GM12891 (cell line): ENCODE measurements at regions not wholly inside any gene's neighbourhood (a gene's known extent, or its start where the extent isn't known, plus 50 kb on each side); places are given as distances from the start of the nearest gene placed in this dataset.

Source experiments
- DNase-seq: peaks from one replicate; pipeline ENCODE4 v3.0.0; 2011; ENCODE audit warnings: low spot score; ENCODE audit not compliant: insufficient read length
- FAIRE-seq: peaks from 2 replicates; lab custom pipeline; 2011; peaks lifted over from hg19 to GRCh38; lab: Jason Lieb, UNC
- PAX5 ChIP-seq: IDR thresholded peaks from 2 replicates; pipeline ENCODE4 v1.6.1; 2011; ENCODE audit warnings: low read length, moderate library complexity, mild to moderate bottlenecking; ENCODE audit not compliant: insufficient read depth, severe bottlenecking
- POLR2A ChIP-seq: IDR thresholded peaks from 2 replicates; pipeline ENCODE4 v1.6.1; 2011; ENCODE audit warnings: low read depth, low read length, control low read depth
- POLR2AphosphoS5 ChIP-seq: IDR thresholded peaks from 2 replicates; pipeline ENCODE4 v1.6.1; 2011; ENCODE audit warnings: low read depth, low read length, control low read depth
- POU2F2 ChIP-seq: IDR thresholded peaks from 2 replicates; pipeline ENCODE4 v1.6.1; 2011; ENCODE audit warnings: low read depth, mild to moderate bottlenecking, control low read depth, low read length, moderate library complexity
- SPI1 ChIP-seq: IDR thresholded peaks from 2 replicates; pipeline ENCODE4 v1.6.1; 2011; ENCODE audit warnings: low read depth, low read length, control low read depth
- TAF1 ChIP-seq: IDR thresholded peaks from 2 replicates; pipeline ENCODE4 v1.6.1; 2011; ENCODE audit warnings: low read depth, low read length, control low read depth

DNA sequence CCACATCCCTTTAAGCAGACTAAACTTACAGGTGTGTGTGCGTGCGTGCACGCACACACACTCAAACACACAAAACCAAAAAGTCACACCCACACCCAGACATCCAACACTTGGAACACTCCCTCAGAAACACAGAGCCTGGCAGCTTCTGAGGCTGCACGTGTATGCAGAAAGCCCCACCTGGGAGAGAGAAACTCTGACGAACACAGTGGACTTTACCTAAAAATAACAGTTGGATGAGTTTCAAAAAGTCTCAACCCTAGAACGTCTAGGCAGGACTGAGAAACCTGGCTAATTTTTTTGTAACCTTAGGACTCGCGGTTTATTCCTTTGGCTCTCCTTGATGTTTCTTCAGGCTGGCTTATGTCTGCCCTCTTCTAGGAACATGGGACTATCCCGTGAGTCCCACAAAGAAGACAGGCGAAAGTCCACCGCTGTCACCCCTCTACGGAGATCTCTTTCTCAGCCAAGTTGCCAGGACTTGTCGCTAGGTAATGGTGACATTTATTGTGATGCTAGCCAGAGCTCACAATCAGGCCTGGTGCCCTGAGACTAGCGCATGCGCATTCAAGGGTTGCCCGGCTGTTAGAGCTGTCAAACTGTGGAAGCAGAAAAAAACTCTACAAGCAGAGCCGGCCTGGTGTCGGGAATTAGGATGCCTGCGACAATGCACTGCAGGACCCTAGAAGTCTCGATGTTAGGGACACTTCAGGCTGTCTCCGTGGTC is 595.8 kb upstream of the TSPY4 start:
- no peak for FAIRE-seq

DNA sequence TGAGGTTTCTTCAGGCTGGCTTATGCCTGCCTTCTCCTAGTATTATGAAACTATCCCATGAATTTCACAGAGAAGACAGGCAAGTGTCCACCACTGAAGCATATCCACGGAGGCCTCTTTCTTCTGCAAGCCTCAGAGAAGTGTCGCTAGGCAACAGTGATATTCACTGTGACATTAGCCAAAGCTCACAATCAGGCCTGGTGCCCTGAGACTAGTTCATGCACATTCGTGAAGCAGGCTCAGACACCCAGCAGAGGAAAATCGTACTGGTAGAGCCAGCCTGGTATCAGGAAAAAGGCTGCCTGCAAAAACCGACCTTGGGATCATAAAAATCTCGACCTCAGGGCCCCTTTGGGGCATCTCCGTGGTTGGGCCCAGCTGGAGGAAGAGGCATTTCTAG is 573.1 kb upstream of the TSPY4 start:
- DNase-seq (no peak), FAIRE-seq (no peak)
- TF ChIP-seq SPI1, result no peak
- no peak for TF ChIP-seq TAF1
- no peak for TF ChIP-seq PAX5
- no peak for TF ChIP-seq POU2F2

More for the DNA sequence above, 595.8 kb upstream of the TSPY4 start:
- no peak for TF ChIP-seq POU2F2
- TF ChIP-seq POLR2A, result no peak
- TF ChIP-seq PAX5, result no peak
- no peak for TF ChIP-seq POLR2AphosphoS5
- no peak for TF ChIP-seq SPI1
- TF ChIP-seq TAF1, result no peak
- DNase-seq, result no peak

DNA sequence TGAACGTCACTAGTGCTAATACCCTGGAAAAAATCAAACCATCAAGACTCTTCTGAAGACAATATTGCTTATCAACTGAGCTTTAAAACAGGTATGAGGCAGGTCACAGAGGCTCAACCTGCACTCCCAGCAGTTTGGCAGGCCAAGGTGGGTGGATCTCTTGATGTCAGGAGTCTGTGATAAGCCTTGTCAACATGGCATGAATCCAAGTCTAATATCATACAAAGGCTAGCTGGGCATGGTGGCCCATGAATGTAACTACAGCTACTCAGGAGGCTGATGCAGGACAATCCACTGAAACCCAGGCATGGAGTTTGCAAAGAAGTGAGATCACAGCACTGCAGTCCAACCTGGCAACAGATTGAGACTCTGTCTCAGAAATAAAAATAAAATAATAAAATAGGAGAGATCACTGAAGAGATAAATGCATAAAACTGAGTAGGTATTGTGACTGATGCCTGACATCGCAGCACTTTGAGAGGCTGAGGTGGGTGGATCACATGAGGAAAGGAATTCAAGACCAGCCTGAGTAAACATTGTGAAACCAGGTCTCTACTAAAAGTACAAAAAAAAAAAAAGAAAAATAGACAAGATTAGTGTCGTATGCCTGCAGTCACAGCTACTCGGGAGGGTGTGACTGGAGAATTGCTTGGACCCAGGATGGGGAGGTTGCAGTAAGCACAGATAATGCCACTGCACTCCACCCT is 555.9 kb upstream of the TSPY4 start:
- TF ChIP-seq POLR2AphosphoS5, result no peak
- FAIRE-seq (no peak), DNase-seq (no peak)

DNA sequence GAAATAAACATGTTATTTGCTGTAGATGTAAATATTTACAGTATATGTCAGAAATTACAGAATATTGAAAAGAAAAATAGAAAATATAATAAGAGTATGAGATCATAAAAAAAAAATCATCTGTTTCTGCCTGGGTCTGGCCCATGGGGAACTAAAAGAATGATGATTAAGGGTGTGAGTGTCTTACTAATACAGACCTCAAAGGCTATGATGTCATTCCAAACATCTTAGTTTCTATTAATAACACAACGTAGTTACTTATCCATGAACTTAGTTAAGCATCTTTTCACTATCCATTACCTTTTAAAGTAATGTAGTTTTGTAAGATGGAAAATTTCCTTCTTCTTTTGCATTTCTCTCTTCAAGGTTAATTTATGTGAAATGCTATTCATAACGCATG is 542.7 kb upstream of the TSPY4 start:
- FAIRE-seq (no peak), DNase-seq (no peak)
- TF ChIP-seq PAX5 (no peak), POU2F2 (no peak), POLR2AphosphoS5 (no peak), POLR2A (no peak), SPI1 (no peak), TAF1 (no peak)

DNA sequence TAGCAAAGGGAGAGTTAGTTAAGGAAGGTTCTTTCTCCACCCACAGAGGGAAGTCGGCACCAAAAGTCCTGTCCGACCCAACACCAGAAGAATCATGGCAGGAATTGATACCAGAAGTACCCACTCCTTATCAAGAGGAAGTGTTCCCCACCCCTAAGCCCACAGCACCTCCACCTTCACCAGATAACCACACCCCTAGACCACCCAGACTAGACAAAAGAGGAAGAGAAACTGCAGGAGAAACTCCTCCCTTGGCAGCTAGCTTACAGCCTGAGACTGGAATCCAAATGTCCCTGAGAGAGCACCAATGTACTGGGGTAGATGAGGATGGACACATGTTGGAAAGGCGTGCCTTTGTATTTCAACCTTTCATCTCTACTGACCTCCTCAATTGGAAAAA is 532.9 kb upstream of the TSPY4 start:
- DNase-seq, result no peak
- no peak for TF ChIP-seq PAX5
- TF ChIP-seq SPI1, result peak; percentile 58; the same call in 1 of the 2 replicates
- FAIRE-seq, result no peak

DNA sequence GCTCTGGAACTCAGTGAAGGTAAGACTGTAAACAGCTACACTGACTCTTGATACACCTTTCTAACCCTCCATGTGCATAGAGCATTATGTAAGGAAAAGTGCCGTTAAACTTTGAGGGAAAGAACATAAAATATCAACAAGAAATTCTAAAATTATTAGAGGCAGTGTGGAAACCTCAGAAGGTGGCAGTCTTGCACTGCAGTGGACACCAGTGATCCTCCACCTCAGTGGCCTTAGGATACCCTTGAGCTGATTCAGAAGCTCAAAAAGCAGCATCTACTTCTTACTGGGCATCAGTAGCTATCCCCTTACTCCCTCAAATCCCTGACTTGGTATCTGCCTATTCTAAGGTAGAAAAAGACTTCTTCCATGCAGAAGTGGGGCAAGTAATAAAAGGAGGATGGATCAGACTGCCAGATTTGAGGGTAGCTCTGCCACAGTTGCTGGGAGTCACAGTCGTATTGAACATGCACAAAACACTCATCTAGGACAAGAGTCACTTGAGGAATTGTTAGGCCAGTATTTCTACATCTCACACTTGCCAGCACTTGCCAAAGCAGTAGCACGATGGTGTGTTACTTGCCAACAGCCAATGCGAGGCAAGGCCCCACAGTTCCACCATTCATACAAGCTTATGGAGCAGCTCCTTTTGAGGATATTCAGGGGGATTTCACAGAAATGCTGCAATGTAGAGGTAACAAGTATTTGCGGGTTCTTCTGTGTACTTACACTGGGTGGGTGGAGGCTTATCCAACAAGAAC is 529.4 kb upstream of the TSPY4 start:
- TF ChIP-seq PAX5 (no peak), SPI1 (no peak), POLR2A (no peak), POU2F2 (no peak), POLR2AphosphoS5 (no peak), TAF1 (no peak)
- FAIRE-seq (no peak), DNase-seq (no peak)

DNA sequence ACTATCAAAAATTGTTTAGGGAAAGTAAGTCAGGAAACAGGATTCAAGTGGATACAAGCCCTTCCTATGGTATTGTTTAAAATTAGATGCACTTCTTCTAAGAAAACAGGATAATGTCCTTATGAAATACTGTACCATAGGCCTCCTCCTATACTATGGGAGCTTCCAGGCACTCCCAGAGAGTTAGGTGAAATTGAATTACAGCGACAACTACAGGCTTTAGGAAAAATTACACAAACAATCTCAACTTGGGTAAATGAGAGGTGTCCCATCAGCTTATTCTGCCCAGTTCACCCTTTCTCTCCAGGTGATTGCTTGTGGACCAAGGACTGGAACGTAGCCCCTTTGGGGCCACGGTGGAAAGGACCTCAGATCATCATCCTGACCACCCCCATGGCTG is 528.7 kb upstream of the TSPY4 start:
- DNase-seq, result no peak
- no peak for FAIRE-seq
- no peak for TF ChIP-seq POU2F2
- TF ChIP-seq SPI1, result no peak
- TF ChIP-seq TAF1, result no peak
- TF ChIP-seq PAX5, result no peak
- TF ChIP-seq POLR2AphosphoS5, result no peak
- no peak for TF ChIP-seq POLR2A

DNA sequence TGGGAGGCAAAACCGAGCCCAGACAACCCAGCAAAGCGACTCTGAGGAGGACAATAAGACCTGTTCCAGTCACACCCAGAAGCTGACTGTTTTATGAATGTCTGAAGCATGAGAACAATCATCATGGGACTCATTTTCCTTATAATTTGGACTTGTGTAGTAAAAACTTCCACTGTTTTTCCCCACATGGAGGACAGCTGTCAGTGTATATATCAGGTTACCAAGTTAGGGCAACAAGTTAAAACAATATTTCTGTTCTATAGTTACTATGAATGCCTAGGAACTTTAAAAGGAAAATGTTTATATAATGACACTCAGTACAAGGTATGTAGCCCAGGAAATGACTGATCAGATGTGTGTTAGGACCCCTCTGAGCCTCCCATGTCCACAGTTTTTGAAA is 528.2 kb upstream of the TSPY4 start:
- FAIRE-seq (no peak), DNase-seq (no peak)
- TF ChIP-seq TAF1 (no peak), POLR2A (no peak), PAX5 (no peak), SPI1 (no peak)

DNA sequence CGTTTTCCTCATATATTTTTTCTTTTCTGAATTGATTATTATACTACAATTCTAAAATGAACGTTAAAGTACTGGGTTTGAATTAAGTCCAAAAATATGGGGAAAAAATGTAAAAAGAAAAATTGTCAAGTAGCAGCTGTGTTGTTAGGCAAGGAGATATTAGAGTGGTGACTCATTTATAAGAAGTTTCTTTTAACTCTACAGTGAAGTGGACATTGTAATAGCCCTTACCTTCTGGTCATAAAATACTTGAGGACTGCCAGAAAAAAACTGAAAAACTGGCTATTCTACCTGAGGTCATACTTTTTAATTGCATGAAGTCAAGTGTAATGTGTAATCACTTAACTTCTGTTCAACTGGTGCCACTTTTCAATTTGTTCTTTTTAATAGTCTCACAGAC is 523.1 kb upstream of the TSPY4 start:
- no peak for FAIRE-seq
- DNase-seq, result no peak
- TF ChIP-seq TAF1 (no peak), SPI1 (no peak), POLR2AphosphoS5 (no peak), POU2F2 (no peak), PAX5 (no peak), POLR2A (no peak)

DNA sequence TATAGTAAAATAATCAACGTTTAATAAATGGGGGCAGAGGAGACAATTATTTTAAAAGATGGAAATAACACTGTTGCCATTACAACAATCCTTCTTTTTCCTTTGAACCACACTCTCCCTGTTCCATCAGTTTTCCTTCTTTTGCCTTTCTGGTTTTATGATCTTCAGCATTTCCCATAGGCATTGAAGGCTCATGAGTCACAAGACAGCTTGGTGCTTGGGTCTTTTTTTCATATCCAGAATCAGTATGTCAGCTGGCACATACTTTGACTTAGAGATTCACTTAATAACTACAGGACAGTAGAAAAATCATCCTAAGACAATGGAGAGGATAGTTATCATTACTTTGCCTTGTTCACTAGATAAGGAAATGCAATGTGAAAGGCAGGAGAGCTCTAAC is 521.6 kb upstream of the TSPY4 start:
- TF ChIP-seq POLR2A (no peak), SPI1 (no peak), POLR2AphosphoS5 (no peak), PAX5 (no peak), POU2F2 (no peak)
- FAIRE-seq (no peak), DNase-seq (no peak)
